OCI-LY3 (cell line): ENCODE measurements at regions not wholly inside any gene's neighbourhood (a gene's known extent, or its start where the extent isn't known, plus 50 kb on each side); places are given as distances from the start of the nearest gene placed in this dataset.

Experiments
- H2AFZ ChIP-seq: fragments of 200-600, 300-600 bp; shearing (Covaris generic); 2 replicates; pipeline ENCODE4 v1.6.0; 2014; ENCODE audit warnings: antibody characterized with exemption, low read depth, low read length
- H3K27ac ChIP-seq: fragments of 200-600, 300-600 bp; sonication (generic); 2 replicates; pipeline ENCODE4 v1.5.1; 2014; ENCODE audit warnings: mild to moderate bottlenecking, low read length, moderate library complexity, mixed read lengths
- H3K27me3 ChIP-seq: fragments of 200-600, 300-600 bp; sonication (generic); 2 replicates; pipeline ENCODE4 v1.6.1; 2014; ENCODE audit warnings: low read depth, low read length, mixed read lengths
- H3K36me3 ChIP-seq: fragments of 200-600, 300-600 bp; sonication (generic); replicated peaks from 2 replicates; pipeline ENCODE3; 2014; ENCODE audit warnings: low read depth, low read length, mixed read lengths
- H3K4me1 ChIP-seq: fragments of 300-600, 200-600 bp; sonication (generic); 2 replicates; pipeline ENCODE4 v1.6.1; 2014; ENCODE audit warnings: low read length, mixed read lengths
- H3K4me2 ChIP-seq: fragments of 200-600, 300-600 bp; sonication (generic); 2 replicates; pipeline ENCODE4 v1.6.1; 2014; ENCODE audit warnings: low read length, mixed read lengths
- H3K4me3 ChIP-seq: fragments of 300-600, 200-600 bp; sonication (generic); 2 replicates; pipeline ENCODE4 v1.5.1; 2014; ENCODE audit warnings: antibody characterized with exemption, mild to moderate bottlenecking, low read length, moderate library complexity
- H3K79me2 ChIP-seq: fragments of 300-600, 200-600 bp; shearing (Covaris generic); 2 replicates; pipeline ENCODE4 v1.6.1; 2014; ENCODE audit warnings: mild to moderate bottlenecking, low read length, mixed read lengths
- H3K9ac ChIP-seq: fragments of 300-600, 200-600 bp; shearing (Covaris generic); 2 replicates; pipeline ENCODE4 v1.6.0; 2014; ENCODE audit warnings: mild to moderate bottlenecking, low read length, moderate library complexity
- H3K9me3 ChIP-seq: fragments of 200-600, 300-600 bp; shearing (Covaris generic); 2 replicates; pipeline ENCODE4 v1.6.1; 2014; ENCODE audit warnings: low read length, mixed read lengths; ENCODE audit not compliant: insufficient read depth
- H4K20me1 ChIP-seq: fragments of 200-600, 300-600 bp; sonication (generic); 2 replicates; pipeline ENCODE4 v1.6.1; 2016; ENCODE audit warnings: low read length, mixed read lengths; ENCODE audit not compliant: insufficient read depth
- EZH2phosphoT487 ChIP-seq: fragments of 200-600 bp; shearing (Covaris generic); IDR thresholded peaks from 2 replicates; pipeline ENCODE4 v1.6.1; 2018; ENCODE audit warnings: antibody characterized with exemption, mixed run types, low read depth
- TF ChIP-seq, protein P1 (sequence below): fragments of 200-600, 300-600 bp; sonication (generic); IDR thresholded peaks from 2 replicates; pipeline ENCODE4 v1.5.1; 2014; ENCODE audit warnings: antibody characterized with exemption, low read length, low read depth

GRCh38 chr1:119565131-119565772 lies 58.2 kb downstream of the HSD3B1 start:
- Histone ChIP-seq H4K20me1 (no peaks in the 10 kb centered on the region), H3K27me3 (no peaks in the 10 kb centered on the region), H3K79me2 (no peaks in the 10 kb centered on the region), H2AFZ (peak overlapping the region; percentile 73), H3K9me3 (no peaks in the 10 kb centered on the region), H3K9ac (peak overlapping the region; percentile 52; the same call in 1 of the 2 replicates), H3K36me3 (no peaks in the 10 kb centered on the region), H3K27ac (peak overlapping the region; percentile 69), H3K4me3 (peak overlapping the region; percentile 50), H3K4me1 (peaks cover 53% of the 10 kb centered on the region), H3K4me2 (peak overlapping the region; percentile 75)
- no peak for TF ChIP-seq EZH2phosphoT487
- TF ChIP-seq, protein P1, sequence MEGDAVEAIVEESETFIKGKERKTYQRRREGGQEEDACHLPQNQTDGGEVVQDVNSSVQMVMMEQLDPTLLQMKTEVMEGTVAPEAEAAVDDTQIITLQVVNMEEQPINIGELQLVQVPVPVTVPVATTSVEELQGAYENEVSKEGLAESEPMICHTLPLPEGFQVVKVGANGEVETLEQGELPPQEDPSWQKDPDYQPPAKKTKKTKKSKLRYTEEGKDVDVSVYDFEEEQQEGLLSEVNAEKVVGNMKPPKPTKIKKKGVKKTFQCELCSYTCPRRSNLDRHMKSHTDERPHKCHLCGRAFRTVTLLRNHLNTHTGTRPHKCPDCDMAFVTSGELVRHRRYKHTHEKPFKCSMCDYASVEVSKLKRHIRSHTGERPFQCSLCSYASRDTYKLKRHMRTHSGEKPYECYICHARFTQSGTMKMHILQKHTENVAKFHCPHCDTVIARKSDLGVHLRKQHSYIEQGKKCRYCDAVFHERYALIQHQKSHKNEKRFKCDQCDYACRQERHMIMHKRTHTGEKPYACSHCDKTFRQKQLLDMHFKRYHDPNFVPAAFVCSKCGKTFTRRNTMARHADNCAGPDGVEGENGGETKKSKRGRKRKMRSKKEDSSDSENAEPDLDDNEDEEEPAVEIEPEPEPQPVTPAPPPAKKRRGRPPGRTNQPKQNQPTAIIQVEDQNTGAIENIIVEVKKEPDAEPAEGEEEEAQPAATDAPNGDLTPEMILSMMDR, result no peak

DNA sequence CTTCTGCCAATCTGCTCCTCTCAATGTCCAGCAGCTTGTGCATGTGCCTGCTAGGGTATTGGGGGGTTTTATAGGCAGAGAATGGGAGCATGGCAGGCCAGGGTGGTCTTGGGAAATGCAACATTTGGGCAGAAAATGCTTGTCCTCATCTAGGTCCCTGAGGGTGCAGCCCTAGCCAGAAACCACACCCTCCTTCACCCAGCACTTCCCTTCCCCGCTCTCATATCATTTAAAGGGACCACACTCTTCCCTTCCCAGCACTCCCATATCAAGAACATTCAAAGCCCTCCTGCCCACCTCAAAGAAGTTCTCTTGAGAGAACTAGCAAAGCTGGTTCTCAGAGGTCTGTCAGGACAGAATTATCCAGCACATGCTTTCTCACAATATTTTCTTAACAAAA lies 62.1 kb downstream of the HSD3B1 start:
- H3K79me2 ChIP-seq, result no peaks in the 10 kb centered on the region
- no peaks in the 10 kb centered on the region for H3K27me3 ChIP-seq
- H3K27ac ChIP-seq, result no peak overlapping the region
- peak overlapping the region; percentile 18; the same call in 1 of the 2 replicates for H2AFZ ChIP-seq
- H3K4me3 ChIP-seq, result peak overlapping the region; percentile 20; the same call in 1 of the 2 replicates
- no peaks in the 10 kb centered on the region for H3K36me3 ChIP-seq
- peaks cover 53% of the 10 kb centered on the region for H3K4me1 ChIP-seq
- H4K20me1 ChIP-seq, result no peaks in the 10 kb centered on the region
- no peak for TF ChIP-seq EZH2phosphoT487
- TF ChIP-seq, protein P1, result no peak
- no peaks in the 10 kb centered on the region for H3K9me3 ChIP-seq
- no peak overlapping the region for H3K9ac ChIP-seq
- H3K4me2 ChIP-seq, result peak overlapping the region; percentile 41
